ENCODE measurements at regions not wholly inside any gene's neighbourhood (a gene's known extent, or its start where the extent isn't known, plus 50 kb on each side); places are given as distances from the start of the nearest gene placed in this dataset.

DNA sequence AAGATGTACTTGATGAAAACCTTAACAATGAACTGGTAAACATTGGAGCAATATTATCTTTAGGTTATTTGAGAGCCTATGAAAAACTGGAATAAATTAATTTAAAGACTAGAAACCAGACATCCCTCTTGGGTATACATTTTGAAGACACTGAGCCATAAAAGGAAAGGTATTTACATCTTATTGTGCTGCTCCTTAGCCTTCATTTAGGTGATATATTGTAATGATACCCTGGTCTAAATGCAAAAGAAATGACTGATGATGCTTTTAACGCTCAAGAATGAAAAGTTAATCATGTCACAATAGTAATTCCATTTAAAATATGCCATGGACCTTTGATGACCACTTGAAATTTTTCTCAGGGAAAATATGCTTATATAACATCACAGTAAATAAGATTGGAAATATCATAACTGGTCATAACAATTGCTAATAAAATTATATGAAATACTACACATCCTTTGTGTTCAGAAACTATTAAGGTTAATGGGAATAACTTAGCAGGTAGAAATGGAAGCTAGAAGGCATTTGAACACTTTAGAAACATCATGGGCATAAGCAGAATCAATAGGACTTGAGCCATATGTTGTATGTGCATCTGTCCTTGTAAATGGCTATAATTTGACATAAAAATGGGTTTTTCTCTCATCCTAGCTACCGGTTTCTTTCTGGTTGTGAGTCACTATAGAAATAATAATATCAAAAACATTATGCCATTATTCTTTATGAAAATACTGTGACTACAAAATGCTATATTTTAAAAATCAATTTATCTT, 979.7 kb downstream of the RAPGEF2 start (continued):
- TF ChIP-seq, protein P1, sequence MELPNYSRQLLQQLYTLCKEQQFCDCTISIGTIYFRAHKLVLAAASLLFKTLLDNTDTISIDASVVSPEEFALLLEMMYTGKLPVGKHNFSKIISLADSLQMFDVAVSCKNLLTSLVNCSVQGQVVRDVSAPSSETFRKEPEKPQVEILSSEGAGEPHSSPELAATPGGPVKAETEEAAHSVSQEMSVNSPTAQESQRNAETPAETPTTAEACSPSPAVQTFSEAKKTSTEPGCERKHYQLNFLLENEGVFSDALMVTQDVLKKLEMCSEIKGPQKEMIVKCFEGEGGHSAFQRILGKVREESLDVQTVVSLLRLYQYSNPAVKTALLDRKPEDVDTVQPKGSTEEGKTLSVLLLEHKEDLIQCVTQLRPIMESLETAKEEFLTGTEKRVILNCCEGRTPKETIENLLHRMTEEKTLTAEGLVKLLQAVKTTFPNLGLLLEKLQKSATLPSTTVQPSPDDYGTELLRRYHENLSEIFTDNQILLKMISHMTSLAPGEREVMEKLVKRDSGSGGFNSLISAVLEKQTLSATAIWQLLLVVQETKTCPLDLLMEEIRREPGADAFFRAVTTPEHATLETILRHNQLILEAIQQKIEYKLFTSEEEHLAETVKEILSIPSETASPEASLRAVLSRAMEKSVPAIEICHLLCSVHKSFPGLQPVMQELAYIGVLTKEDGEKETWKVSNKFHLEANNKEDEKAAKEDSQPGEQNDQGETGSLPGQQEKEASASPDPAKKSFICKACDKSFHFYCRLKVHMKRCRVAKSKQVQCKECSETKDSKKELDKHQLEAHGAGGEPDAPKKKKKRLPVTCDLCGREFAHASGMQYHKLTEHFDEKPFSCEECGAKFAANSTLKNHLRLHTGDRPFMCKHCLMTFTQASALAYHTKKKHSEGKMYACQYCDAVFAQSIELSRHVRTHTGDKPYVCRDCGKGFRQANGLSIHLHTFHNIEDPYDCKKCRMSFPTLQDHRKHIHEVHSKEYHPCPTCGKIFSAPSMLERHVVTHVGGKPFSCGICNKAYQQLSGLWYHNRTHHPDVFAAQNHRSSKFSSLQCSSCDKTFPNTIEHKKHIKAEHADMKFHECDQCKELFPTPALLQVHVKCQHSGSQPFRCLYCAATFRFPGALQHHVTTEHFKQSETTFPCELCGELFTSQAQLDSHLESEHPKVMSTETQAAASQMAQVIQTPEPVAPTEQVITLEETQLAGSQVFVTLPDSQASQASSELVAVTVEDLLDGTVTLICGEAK (IDR thresholded peaks at IDR 0.05; ENCODE audit: borderline replicate concordance), result no peak
- no peak for TF ChIP-seq MTA2 (IDR thresholded peaks at IDR 0.05; ENCODE audit: low read depth)
- TF ChIP-seq WRNIP1 (IDR thresholded peaks at IDR 0.05; ENCODE audit: borderline replicate concordance, low read depth, low read length), result no peak
- TF ChIP-seq SREBF2 (IDR thresholded peaks at IDR 0.05; ENCODE audit: low read length), result no peak

DNA sequence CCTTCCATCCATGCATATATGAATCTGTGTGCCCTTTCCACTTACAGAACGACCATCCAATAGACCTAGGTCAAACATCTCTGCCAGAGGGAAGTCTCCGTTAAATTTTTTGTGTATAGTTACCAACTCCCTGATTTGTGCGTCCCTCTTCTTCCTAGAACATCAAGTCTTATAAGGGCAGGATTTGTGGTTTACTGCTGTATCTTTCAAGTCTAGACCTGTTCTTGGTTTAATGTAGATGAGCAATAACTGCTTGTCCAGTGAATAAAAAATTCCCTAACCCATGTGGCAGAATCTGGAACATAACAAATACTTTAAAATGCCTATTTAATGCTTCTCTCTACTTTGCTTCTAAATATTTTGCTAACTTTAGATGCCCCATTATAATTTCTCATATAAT, 988.8 kb downstream of the RAPGEF2 start:
- H3K4me1 ChIP-seq (ENCODE audit: control insufficient read depth, insufficient read depth, low read length), result no peaks in the 10 kb centered on the region
- no peak for ATAC-seq
- H3K4me2 ChIP-seq (ENCODE audit: control insufficient read depth, insufficient read depth), result no peak overlapping the region
- no peak overlapping the region for H3K27ac ChIP-seq (ENCODE audit: control insufficient read depth, insufficient read depth)
- RAD21 ChIA-PET (ENCODE audit: unreplicated experiment), result no interaction called here
- H4K20me1 ChIP-seq (ENCODE audit: control insufficient read depth, insufficient read depth), result no peaks in the 10 kb centered on the region
- no peak for DNase-seq (ENCODE audit: low read depth, low spot score)
- CTCF ChIA-PET, result no interaction called here
- WGBS (ENCODE audit: insufficient coverage, insufficient replicate concordance, low lambda C conversion rate, missing lambda C conversion rate), result 42% methylated on average over 3 of the region's 3 CpGs
- no peaks in the 10 kb centered on the region for H3K27me3 ChIP-seq (replicated peaks in 1 of 2; ENCODE audit: control insufficient read depth in 2 of 2, insufficient read depth in 2 of 2, low read length in 1 of 2)
- no peaks in the 10 kb centered on the region for H3K9me3 ChIP-seq (replicated peaks; ENCODE audit: control insufficient read depth, insufficient read depth, low read length)
- H3K9ac ChIP-seq (ENCODE audit: control insufficient read depth, insufficient read depth, low read length), result no peak overlapping the region
- POLR2A ChIA-PET, result no interaction called here
- no peaks in the 10 kb centered on the region for H3K36me3 ChIP-seq (ENCODE audit: control insufficient read depth in 2 of 2, insufficient read depth in 2 of 2, low read length in 1 of 2)
- intact Hi-C loops (cut with micrococcal nuclease; ENCODE audit: unreplicated experiment) (no loop called here), in situ Hi-C loops (cut with MboI) (no loop called here)
- no peak overlapping the region for H2AFZ ChIP-seq (ENCODE audit: control insufficient read depth, low read depth, low read length)
- TF ChIP-seq NFXL1 (IDR thresholded peaks at IDR 0.05; ENCODE audit: borderline replicate concordance) (no peak), RUNX3 (IDR thresholded peaks at IDR 0.05; ENCODE audit: low read length) (no peak), ZBED1 (IDR thresholded peaks at IDR 0.05; ENCODE audit: borderline replicate concordance) (no peak)
- TF ChIP-seq, protein P2, sequence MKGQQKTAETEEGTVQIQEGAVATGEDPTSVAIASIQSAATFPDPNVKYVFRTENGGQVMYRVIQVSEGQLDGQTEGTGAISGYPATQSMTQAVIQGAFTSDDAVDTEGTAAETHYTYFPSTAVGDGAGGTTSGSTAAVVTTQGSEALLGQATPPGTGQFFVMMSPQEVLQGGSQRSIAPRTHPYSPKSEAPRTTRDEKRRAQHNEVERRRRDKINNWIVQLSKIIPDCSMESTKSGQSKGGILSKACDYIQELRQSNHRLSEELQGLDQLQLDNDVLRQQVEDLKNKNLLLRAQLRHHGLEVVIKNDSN (IDR thresholded peaks at IDR 0.05; ENCODE audit: borderline replicate concordance, extremely low read length, insufficient read depth, low read depth, low read length), result no peak
- TF ChIP-seq, protein P3, sequence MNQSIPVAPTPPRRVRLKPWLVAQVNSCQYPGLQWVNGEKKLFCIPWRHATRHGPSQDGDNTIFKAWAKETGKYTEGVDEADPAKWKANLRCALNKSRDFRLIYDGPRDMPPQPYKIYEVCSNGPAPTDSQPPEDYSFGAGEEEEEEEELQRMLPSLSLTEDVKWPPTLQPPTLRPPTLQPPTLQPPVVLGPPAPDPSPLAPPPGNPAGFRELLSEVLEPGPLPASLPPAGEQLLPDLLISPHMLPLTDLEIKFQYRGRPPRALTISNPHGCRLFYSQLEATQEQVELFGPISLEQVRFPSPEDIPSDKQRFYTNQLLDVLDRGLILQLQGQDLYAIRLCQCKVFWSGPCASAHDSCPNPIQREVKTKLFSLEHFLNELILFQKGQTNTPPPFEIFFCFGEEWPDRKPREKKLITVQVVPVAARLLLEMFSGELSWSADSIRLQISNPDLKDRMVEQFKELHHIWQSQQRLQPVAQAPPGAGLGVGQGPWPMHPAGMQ (IDR thresholded peaks at IDR 0.05; ENCODE audit: borderline replicate concordance), result no peak
- SMC1A ChIA-PET (ENCODE audit: uncharacterized antibody, unreplicated experiment), result no interaction called here
- BruUV-seq (replicated peaks), result no TSS peak
- no peak overlapping the region for H3K4me3 ChIP-seq
- no peak for FAIRE-seq
- no peaks in the 10 kb centered on the region for H3K79me2 ChIP-seq (ENCODE audit: control insufficient read depth, insufficient read depth, low read length)
